SJCRH30 (cell line): ENCODE measurements at regions not wholly inside any gene's neighbourhood (a gene's known extent, or its start where the extent isn't known, plus 50 kb on each side); places are given as distances from the start of the nearest gene placed in this dataset.
A peak's percentile ranks its signal among the peaks of the same experiment; 100 is the strongest.

Experiments used
- DNase-seq, 2 experiments: peaks; one replicate each; pipeline ENCODE4 v3.0.0-alpha.2; 2015 to 2020
- H3K27ac ChIP-seq: fragments of 250-450 bp; sonication (Bioruptor Pico); 2 replicates; pipeline ENCODE4 v1.5.1; 2020; ENCODE audit warnings: mild to moderate bottlenecking, moderate library complexity
- H3K27me3 ChIP-seq: fragments of 250-450 bp; sonication (Bioruptor Pico); 2 replicates; pipeline ENCODE4 v1.5.1; 2020; ENCODE audit warnings: mild to moderate bottlenecking, moderate library complexity
- H3K36me3 ChIP-seq: fragments of 250-450 bp; sonication (Bioruptor Pico); 2 replicates; pipeline ENCODE4 v1.5.1; 2020; ENCODE audit warnings: mild to moderate bottlenecking, moderate library complexity
- H3K4me1 ChIP-seq: fragments of 250-450 bp; sonication (Bioruptor Pico); 2 replicates; pipeline ENCODE4 v1.5.1; 2020; ENCODE audit warnings: mild to moderate bottlenecking, moderate library complexity
- H3K4me3 ChIP-seq: fragments of 250-450 bp; sonication (Bioruptor Pico); 2 replicates; pipeline ENCODE4 v1.5.1; 2020; ENCODE audit warnings: mild to moderate bottlenecking, moderate library complexity
- H3K9me3 ChIP-seq: fragments of 250-450 bp; sonication (Bioruptor Pico); replicated peaks from 2 replicates; pipeline ENCODE4 v1.5.1; 2020; ENCODE audit warnings: mild to moderate bottlenecking, moderate library complexity

- H3K27me3 ChIP-seq, result no peaks in the 10 kb centered on the region
- H3K4me1 ChIP-seq, result no peaks in the 10 kb centered on the region
- no peak for DNase-seq
- H3K27ac ChIP-seq, result no peak overlapping the region
- no peaks in the 10 kb centered on the region for H3K9me3 ChIP-seq
- no peak overlapping the region for H3K4me3 ChIP-seq
- H3K36me3 ChIP-seq, result no peaks in the 10 kb centered on the region
Measured at GRCh38 chr3:72279631-72280041, 494.7 kb upstream of the PROK2 start.

- Histone ChIP-seq H3K4me1 (no peaks in the 10 kb centered on the region; the same call in 1 of the 2 replicates), H3K27ac (no peak overlapping the region), H3K27me3 (no peaks in the 10 kb centered on the region), H3K9me3 (no peaks in the 10 kb centered on the region), H3K36me3 (no peaks in the 10 kb centered on the region), H3K4me3 (no peak overlapping the region)
- no peak for DNase-seq
Measured at GRCh38 chr3:72279068-72279604, 494.2 kb upstream of the PROK2 start.

GRCh38 chr3:72278349-72279067, 493.6 kb upstream of the PROK2 start:
- H3K4me1 ChIP-seq, result no peaks in the 10 kb centered on the region; the same call in 1 of the 2 replicates
- no peak overlapping the region for H3K4me3 ChIP-seq
- no peak overlapping the region for H3K27ac ChIP-seq
- no peak for DNase-seq
- no peaks in the 10 kb centered on the region for H3K36me3 ChIP-seq
- H3K27me3 ChIP-seq, result no peaks in the 10 kb centered on the region
- H3K9me3 ChIP-seq, result no peaks in the 10 kb centered on the region

- H3K27ac ChIP-seq, result no peak overlapping the region
- H3K4me3 ChIP-seq, result no peak overlapping the region
- no peaks in the 10 kb centered on the region for H3K36me3 ChIP-seq
- no peak for DNase-seq
- no peaks in the 10 kb centered on the region for H3K27me3 ChIP-seq
- H3K9me3 ChIP-seq, result no peaks in the 10 kb centered on the region
- no peaks in the 10 kb centered on the region; the same call in 1 of the 2 replicates for H3K4me1 ChIP-seq
Measured at GRCh38 chr3:72277710-72278109, 492.8 kb upstream of the PROK2 start.

- Histone ChIP-seq H3K4me3 (no peak overlapping the region), H3K27me3 (no peaks in the 10 kb centered on the region), H3K36me3 (no peaks in the 10 kb centered on the region), H3K27ac (no peak overlapping the region), H3K9me3 (no peaks in the 10 kb centered on the region), H3K4me1 (no peaks in the 10 kb centered on the region; the same call in 1 of the 2 replicates)
- no peak for DNase-seq
Measured at GRCh38 chr3:72276806-72277205, 491.9 kb upstream of the PROK2 start.

GRCh38 chr3:72275331-72275751, 490.4 kb upstream of the PROK2 start:
- no peak overlapping the region for H3K27ac ChIP-seq

GRCh38 chr3:72274493-72275330, 489.8 kb upstream of the PROK2 start:
- Histone ChIP-seq H3K27ac (no peak overlapping the region), H3K27me3 (no peaks in the 10 kb centered on the region), H3K4me3 (no peak overlapping the region), H3K36me3 (no peaks in the 10 kb centered on the region), H3K9me3 (no peaks in the 10 kb centered on the region), H3K4me1 (no peaks in the 10 kb centered on the region; the same call in 1 of the 2 replicates)
- DNase-seq, result peak; percentile 13 to 22

More at GRCh38 chr3:72275331-72275751, 490.4 kb upstream of the PROK2 start:
- Histone ChIP-seq H3K4me1 (no peaks in the 10 kb centered on the region; the same call in 1 of the 2 replicates), H3K4me3 (no peak overlapping the region), H3K36me3 (no peaks in the 10 kb centered on the region), H3K9me3 (no peaks in the 10 kb centered on the region), H3K27me3 (no peaks in the 10 kb centered on the region)
- DNase-seq, result no peak

- H3K4me1 ChIP-seq, result no peaks in the 10 kb centered on the region; the same call in 1 of the 2 replicates
- H3K27ac ChIP-seq, result no peak overlapping the region
- peak in 1 of 2 experiments; percentile 13 for DNase-seq
- H3K9me3 ChIP-seq, result no peaks in the 10 kb centered on the region
- no peak overlapping the region for H3K4me3 ChIP-seq
- H3K27me3 ChIP-seq, result no peaks in the 10 kb centered on the region
- no peaks in the 10 kb centered on the region for H3K36me3 ChIP-seq
Measured at GRCh38 chr3:72273615-72274014, 488.7 kb upstream of the PROK2 start.

- Histone ChIP-seq H3K4me3 (no peak overlapping the region), H3K9me3 (no peaks in the 10 kb centered on the region), H3K4me1 (no peaks in the 10 kb centered on the region; the same call in 1 of the 2 replicates), H3K27me3 (no peaks in the 10 kb centered on the region), H3K36me3 (no peaks in the 10 kb centered on the region), H3K27ac (no peak overlapping the region)
- no peak for DNase-seq
Measured at GRCh38 chr3:72272356-72272755, 487.4 kb upstream of the PROK2 start.

GRCh38 chr3:72271923-72272322, 487.0 kb upstream of the PROK2 start:
- Histone ChIP-seq H3K27ac (no peak overlapping the region), H3K36me3 (no peaks in the 10 kb centered on the region), H3K27me3 (no peaks in the 10 kb centered on the region), H3K4me1 (no peaks in the 10 kb centered on the region; the same call in 1 of the 2 replicates), H3K9me3 (no peaks in the 10 kb centered on the region), H3K4me3 (no peak overlapping the region)
- no peak for DNase-seq

GRCh38 chr3:72271216-72271615, 486.3 kb upstream of the PROK2 start:
- Histone ChIP-seq H3K27me3 (no peaks in the 10 kb centered on the region), H3K4me1 (no peaks in the 10 kb centered on the region; the same call in 1 of the 2 replicates), H3K36me3 (no peaks in the 10 kb centered on the region), H3K9me3 (no peaks in the 10 kb centered on the region), H3K27ac (no peak overlapping the region), H3K4me3 (no peak overlapping the region)
- DNase-seq, result no peak

- Histone ChIP-seq H3K4me3 (no peak overlapping the region), H3K27ac (no peak overlapping the region), H3K9me3 (no peaks in the 10 kb centered on the region), H3K4me1 (no peaks in the 10 kb centered on the region; the same call in 1 of the 2 replicates), H3K27me3 (no peaks in the 10 kb centered on the region), H3K36me3 (no peaks in the 10 kb centered on the region)
- DNase-seq, result no peak
Measured at GRCh38 chr3:72270730-72271129, 485.8 kb upstream of the PROK2 start.

GRCh38 chr3:72270072-72270681, 485.2 kb upstream of the PROK2 start:
- Histone ChIP-seq H3K9me3 (no peaks in the 10 kb centered on the region), H3K36me3 (no peaks in the 10 kb centered on the region), H3K27ac (no peak overlapping the region), H3K4me3 (no peak overlapping the region), H3K4me1 (no peaks in the 10 kb centered on the region; the same call in 1 of the 2 replicates), H3K27me3 (no peaks in the 10 kb centered on the region)
- DNase-seq, result no peak

- H3K4me3 ChIP-seq, result no peak overlapping the region
- no peaks in the 10 kb centered on the region for H3K36me3 ChIP-seq
- H3K4me1 ChIP-seq, result no peaks in the 10 kb centered on the region; the same call in 1 of the 2 replicates
- no peaks in the 10 kb centered on the region for H3K27me3 ChIP-seq
- no peak for DNase-seq
- no peak overlapping the region for H3K27ac ChIP-seq
- no peaks in the 10 kb centered on the region for H3K9me3 ChIP-seq
Measured at GRCh38 chr3:72269475-72269874, 484.5 kb upstream of the PROK2 start.
